WTC11 (cell line): ENCODE measurements at regions not wholly inside any gene's neighbourhood (a gene's known extent, or its start where the extent isn't known, plus 50 kb on each side); places are given as distances from the start of the nearest gene placed in this dataset.

Source experiments
- ATAC-seq: fragments of 200-7000 bp; cut with Tn5 transposase; 2 replicates; pipeline ENCODE4 v1.10.0; 2021; ENCODE audit warnings: mild to moderate bottlenecking, moderate library complexity
- CTCF ChIA-PET: fragments of 300-600 bp; sonication (Branson Sonifier 250); formaldehyde crosslinking; loops from one replicate; lab custom pipeline; 2021; ENCODE audit warnings: antibody characterized with exemption; lab: Charles Lee
- POLR2A ChIA-PET: fragments of 350-600 bp; sonication (Branson Sonifier 250); formaldehyde crosslinking; loops from one replicate; lab custom pipeline; 2021; ENCODE audit warnings: antibody characterized with exemption; lab: Charles Lee
- DNase-seq: peaks from one replicate; pipeline ENCODE4 v3.0.0; 2021; ENCODE audit warnings: low spot score
- H3K27ac Mint-ChIP-seq: 2 replicates; pipeline ENCODE4 v1.8.0; 2021; ENCODE audit warnings: mixed read lengths
- H3K27me3 Mint-ChIP-seq: 2 replicates; pipeline ENCODE4 v1.8.0; 2021; ENCODE audit warnings: low read depth, mild to moderate bottlenecking, moderate library complexity, mixed read lengths
- H3K36me3 Mint-ChIP-seq: 2 replicates; pipeline ENCODE4 v1.8.0; 2021; ENCODE audit warnings: mixed read lengths
- H3K4me1 Mint-ChIP-seq: 2 replicates; pipeline ENCODE4 v1.8.0; 2022; ENCODE audit warnings: mixed read lengths
- H3K4me3 Mint-ChIP-seq: 2 replicates; pipeline ENCODE4 v1.8.0; 2021; ENCODE audit warnings: mild to moderate bottlenecking, moderate library complexity, mixed read lengths
- H3K9me3 Mint-ChIP-seq: 2 replicates; pipeline ENCODE4 v1.8.0; 2021; ENCODE audit warnings: mixed read lengths
- ETV6 ChIP-seq: sonication (generic); formaldehyde crosslinking; IDR thresholded peaks from 2 replicates; pipeline ENCODE4 v1.8.1; 2022; ENCODE audit warnings: mild to moderate bottlenecking, missing genetic modification reagents
- GABPB1 ChIP-seq: sonication (generic); formaldehyde crosslinking; IDR thresholded peaks from 2 replicates; pipeline ENCODE4 v1.8.1; 2023; ENCODE audit warnings: mild to moderate bottlenecking, missing genetic modification reagents
- GRHL2 ChIP-seq: fragments of 250-450 bp; sonication (Bioruptor Pico); IDR thresholded peaks from 2 replicates; pipeline ENCODE4 v1.8.0; 2022; ENCODE audit warnings: mild to moderate bottlenecking, moderate library complexity; ENCODE audit not compliant: insufficient replicate concordance, severe bottlenecking
- IRF2 ChIP-seq: sonication (generic); formaldehyde crosslinking; IDR thresholded peaks from 2 replicates; pipeline ENCODE4 v1.8.0; 2022; ENCODE audit warnings: low read depth, missing genetic modification reagents, borderline replicate concordance
- JUN ChIP-seq: sonication (generic); formaldehyde crosslinking; IDR thresholded peaks from 2 replicates; pipeline ENCODE4 v1.8.0; 2023; ENCODE audit warnings: mild to moderate bottlenecking, missing genetic modification reagents
- KAT7 ChIP-seq: sonication (generic); formaldehyde crosslinking; IDR thresholded peaks from 2 replicates; pipeline ENCODE4 v1.8.1; 2023; ENCODE audit warnings: missing genetic modification reagents, mild to moderate bottlenecking, borderline replicate concordance
- NFE2L1 ChIP-seq: sonication (generic); formaldehyde crosslinking; IDR thresholded peaks from 2 replicates; pipeline ENCODE4 v1.8.1; 2023; ENCODE audit warnings: missing genetic modification reagents
- RELA ChIP-seq: sonication (generic); formaldehyde crosslinking; IDR thresholded peaks from 2 replicates; pipeline ENCODE4 v1.8.1; 2022; ENCODE audit warnings: missing genetic modification reagents, mild to moderate bottlenecking, borderline replicate concordance
- TP53 ChIP-seq: sonication (generic); formaldehyde crosslinking; IDR thresholded peaks from 2 replicates; pipeline ENCODE4 v1.8.1; 2023; ENCODE audit warnings: mild to moderate bottlenecking, missing genetic modification reagents
- ZBTB21 ChIP-seq: sonication (generic); formaldehyde crosslinking; IDR thresholded peaks from 2 replicates; pipeline ENCODE4 v1.8.1; 2023; ENCODE audit warnings: mild to moderate bottlenecking, missing genetic modification reagents, borderline replicate concordance
- ZNF423 ChIP-seq: fragments of 250-450 bp; sonication (Bioruptor Pico); IDR thresholded peaks from 2 replicates; pipeline ENCODE4 v2.1.2; 2022; ENCODE audit warnings: mild to moderate bottlenecking, moderate library complexity
- TF ChIP-seq, protein P1 (sequence below): sonication (generic); formaldehyde crosslinking; IDR thresholded peaks from 2 replicates; pipeline ENCODE4 v1.8.0; 2023; ENCODE audit warnings: missing genetic modification reagents
- TF ChIP-seq, protein P2 (sequence below): sonication (generic); formaldehyde crosslinking; IDR thresholded peaks from 2 replicates; pipeline ENCODE4 v1.8.1; 2023; ENCODE audit warnings: mild to moderate bottlenecking, missing genetic modification reagents
- TF ChIP-seq, protein P3 (sequence below): sonication (generic); formaldehyde crosslinking; IDR thresholded peaks from 2 replicates; pipeline ENCODE4 v1.8.0; 2023; ENCODE audit warnings: missing genetic modification reagents, mild to moderate bottlenecking, borderline replicate concordance
- TF ChIP-seq, protein P4 (sequence below): fragments of 250-450 bp; sonication (Bioruptor Pico); IDR thresholded peaks from 2 replicates; pipeline ENCODE4 v1.9.0; 2021; ENCODE audit warnings: mild to moderate bottlenecking
- TF ChIP-seq, protein P5 (sequence below): fragments of 250-450 bp; sonication (Bioruptor Pico); IDR thresholded peaks from 2 replicates; pipeline ENCODE4 v1.9.0; 2021; ENCODE audit warnings: moderate library complexity, mild to moderate bottlenecking, inconsistent platforms, borderline replicate concordance
- TF ChIP-seq, protein P6 (sequence below): sonication (generic); formaldehyde crosslinking; IDR thresholded peaks from 2 replicates; pipeline ENCODE4 v1.8.1; 2023; ENCODE audit warnings: mild to moderate bottlenecking, missing genetic modification reagents, borderline replicate concordance

DNA sequence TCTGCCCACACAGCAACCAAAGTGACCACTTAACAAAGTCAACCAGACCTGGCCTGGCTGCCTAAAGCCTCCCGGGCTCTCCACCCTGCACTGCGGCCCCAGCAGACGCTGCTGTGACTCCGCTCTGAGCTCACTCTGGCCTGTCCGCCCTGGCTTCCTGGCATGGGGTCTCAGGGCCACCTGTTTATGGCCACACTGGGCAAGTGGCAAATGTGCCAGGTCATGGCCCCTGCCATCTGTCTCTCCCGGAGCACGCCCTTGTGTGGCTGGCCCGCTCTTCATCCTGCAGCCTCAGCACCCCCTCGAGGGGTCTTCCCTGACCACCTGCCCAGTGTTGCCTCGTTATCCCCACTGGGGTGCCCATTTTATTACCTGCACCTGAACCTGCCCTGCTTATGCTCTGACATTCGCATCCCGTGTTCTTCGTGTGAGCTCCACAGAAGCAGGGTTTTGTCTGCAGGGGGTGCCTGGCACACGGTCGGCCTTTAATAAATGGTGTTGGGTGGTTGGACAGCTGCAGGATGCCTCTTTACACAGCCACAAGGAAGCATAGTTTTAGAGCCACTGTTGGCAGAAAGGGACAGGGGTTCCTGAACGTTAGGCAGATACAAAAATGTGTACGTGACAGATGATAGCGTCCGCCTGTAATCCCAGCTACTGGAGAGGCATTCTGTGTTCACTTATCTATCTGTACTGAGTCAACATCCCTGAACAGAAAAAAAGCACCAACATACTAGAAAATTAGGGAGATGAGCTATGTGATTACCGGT, 785.6 kb downstream of the TBC1D22A start (continued):
- TF ChIP-seq, protein P1, sequence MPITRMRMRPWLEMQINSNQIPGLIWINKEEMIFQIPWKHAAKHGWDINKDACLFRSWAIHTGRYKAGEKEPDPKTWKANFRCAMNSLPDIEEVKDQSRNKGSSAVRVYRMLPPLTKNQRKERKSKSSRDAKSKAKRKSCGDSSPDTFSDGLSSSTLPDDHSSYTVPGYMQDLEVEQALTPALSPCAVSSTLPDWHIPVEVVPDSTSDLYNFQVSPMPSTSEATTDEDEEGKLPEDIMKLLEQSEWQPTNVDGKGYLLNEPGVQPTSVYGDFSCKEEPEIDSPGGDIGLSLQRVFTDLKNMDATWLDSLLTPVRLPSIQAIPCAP (CRISPR knock-in tag): no peak
- TF ChIP-seq, protein P2, sequence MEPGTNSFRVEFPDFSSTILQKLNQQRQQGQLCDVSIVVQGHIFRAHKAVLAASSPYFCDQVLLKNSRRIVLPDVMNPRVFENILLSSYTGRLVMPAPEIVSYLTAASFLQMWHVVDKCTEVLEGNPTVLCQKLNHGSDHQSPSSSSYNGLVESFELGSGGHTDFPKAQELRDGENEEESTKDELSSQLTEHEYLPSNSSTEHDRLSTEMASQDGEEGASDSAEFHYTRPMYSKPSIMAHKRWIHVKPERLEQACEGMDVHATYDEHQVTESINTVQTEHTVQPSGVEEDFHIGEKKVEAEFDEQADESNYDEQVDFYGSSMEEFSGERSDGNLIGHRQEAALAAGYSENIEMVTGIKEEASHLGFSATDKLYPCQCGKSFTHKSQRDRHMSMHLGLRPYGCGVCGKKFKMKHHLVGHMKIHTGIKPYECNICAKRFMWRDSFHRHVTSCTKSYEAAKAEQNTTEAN (CRISPR knock-in tag): no peak
- TF ChIP-seq GRHL2: no peak
- TF ChIP-seq, protein P3, sequence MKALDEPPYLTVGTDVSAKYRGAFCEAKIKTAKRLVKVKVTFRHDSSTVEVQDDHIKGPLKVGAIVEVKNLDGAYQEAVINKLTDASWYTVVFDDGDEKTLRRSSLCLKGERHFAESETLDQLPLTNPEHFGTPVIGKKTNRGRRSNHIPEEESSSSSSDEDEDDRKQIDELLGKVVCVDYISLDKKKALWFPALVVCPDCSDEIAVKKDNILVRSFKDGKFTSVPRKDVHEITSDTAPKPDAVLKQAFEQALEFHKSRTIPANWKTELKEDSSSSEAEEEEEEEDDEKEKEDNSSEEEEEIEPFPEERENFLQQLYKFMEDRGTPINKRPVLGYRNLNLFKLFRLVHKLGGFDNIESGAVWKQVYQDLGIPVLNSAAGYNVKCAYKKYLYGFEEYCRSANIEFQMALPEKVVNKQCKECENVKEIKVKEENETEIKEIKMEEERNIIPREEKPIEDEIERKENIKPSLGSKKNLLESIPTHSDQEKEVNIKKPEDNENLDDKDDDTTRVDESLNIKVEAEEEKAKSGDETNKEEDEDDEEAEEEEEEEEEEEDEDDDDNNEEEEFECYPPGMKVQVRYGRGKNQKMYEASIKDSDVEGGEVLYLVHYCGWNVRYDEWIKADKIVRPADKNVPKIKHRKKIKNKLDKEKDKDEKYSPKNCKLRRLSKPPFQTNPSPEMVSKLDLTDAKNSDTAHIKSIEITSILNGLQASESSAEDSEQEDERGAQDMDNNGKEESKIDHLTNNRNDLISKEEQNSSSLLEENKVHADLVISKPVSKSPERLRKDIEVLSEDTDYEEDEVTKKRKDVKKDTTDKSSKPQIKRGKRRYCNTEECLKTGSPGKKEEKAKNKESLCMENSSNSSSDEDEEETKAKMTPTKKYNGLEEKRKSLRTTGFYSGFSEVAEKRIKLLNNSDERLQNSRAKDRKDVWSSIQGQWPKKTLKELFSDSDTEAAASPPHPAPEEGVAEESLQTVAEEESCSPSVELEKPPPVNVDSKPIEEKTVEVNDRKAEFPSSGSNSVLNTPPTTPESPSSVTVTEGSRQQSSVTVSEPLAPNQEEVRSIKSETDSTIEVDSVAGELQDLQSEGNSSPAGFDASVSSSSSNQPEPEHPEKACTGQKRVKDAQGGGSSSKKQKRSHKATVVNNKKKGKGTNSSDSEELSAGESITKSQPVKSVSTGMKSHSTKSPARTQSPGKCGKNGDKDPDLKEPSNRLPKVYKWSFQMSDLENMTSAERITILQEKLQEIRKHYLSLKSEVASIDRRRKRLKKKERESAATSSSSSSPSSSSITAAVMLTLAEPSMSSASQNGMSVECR: no peak
- TF ChIP-seq, protein P4, sequence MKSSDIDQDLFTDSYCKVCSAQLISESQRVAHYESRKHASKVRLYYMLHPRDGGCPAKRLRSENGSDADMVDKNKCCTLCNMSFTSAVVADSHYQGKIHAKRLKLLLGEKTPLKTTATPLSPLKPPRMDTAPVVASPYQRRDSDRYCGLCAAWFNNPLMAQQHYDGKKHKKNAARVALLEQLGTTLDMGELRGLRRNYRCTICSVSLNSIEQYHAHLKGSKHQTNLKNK: no peak
- TF ChIP-seq, protein P5, sequence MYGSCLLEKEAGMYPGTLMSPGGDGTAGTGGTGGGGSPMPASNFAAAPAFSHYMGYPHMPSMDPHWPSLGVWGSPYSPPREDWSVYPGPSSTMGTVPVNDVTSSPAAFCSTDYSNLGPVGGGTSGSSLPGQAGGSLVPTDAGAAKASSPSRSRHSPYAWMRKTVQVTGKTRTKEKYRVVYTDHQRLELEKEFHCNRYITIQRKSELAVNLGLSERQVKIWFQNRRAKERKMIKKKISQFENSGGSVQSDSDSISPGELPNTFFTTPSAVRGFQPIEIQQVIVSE (CRISPR knock-in tag): no peak
- TF ChIP-seq GABPB1 (CRISPR knock-in tag): no peak
- no peak for TF ChIP-seq TP53 (CRISPR knock-in tag)
- no peak for TF ChIP-seq IRF2 (CRISPR knock-in tag)

DNA sequence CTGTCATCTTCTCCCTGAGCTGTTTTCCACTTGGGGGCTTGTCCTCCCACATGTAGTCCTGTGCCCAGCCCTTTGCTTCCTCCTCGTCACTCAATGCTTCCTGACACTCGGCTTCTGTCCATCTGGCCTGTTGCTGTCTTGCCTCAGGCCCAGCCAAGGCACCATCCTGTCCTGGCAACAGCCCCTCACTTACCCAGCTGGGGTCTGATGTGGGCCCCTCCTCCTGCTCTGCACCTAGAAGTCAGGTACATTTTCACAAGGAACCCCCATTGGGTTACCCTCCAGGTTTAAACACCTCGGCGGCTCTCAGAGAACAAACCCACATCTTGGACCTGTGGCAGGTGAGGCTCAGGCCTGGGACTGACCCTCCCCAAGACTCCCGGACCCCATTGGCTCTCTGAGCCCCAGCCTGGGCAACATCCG, 784.8 kb downstream of the TBC1D22A start:
- Mint-ChIP-seq H3K27ac (no peak overlapping the region), H3K9me3 (peaks cover 39% of the 10 kb centered on the region), H3K4me3 (no peak overlapping the region), H3K36me3 (peaks cover 10% of the 10 kb centered on the region; the same call in 1 of the 2 replicates), H3K4me1 (peaks cover 8% of the 10 kb centered on the region), H3K27me3 (peaks cover 4% of the 10 kb centered on the region)
- TF ChIP-seq NFE2L1 (CRISPR knock-in tag) (no peak), ZNF423 (CRISPR knock-in tag) (no peak), JUN (CRISPR knock-in tag) (no peak), ETV6 (no peak), KAT7 (CRISPR knock-in tag) (no peak), ZBTB21 (no peak), RELA (CRISPR knock-in tag) (no peak)
- TF ChIP-seq, protein P6, sequence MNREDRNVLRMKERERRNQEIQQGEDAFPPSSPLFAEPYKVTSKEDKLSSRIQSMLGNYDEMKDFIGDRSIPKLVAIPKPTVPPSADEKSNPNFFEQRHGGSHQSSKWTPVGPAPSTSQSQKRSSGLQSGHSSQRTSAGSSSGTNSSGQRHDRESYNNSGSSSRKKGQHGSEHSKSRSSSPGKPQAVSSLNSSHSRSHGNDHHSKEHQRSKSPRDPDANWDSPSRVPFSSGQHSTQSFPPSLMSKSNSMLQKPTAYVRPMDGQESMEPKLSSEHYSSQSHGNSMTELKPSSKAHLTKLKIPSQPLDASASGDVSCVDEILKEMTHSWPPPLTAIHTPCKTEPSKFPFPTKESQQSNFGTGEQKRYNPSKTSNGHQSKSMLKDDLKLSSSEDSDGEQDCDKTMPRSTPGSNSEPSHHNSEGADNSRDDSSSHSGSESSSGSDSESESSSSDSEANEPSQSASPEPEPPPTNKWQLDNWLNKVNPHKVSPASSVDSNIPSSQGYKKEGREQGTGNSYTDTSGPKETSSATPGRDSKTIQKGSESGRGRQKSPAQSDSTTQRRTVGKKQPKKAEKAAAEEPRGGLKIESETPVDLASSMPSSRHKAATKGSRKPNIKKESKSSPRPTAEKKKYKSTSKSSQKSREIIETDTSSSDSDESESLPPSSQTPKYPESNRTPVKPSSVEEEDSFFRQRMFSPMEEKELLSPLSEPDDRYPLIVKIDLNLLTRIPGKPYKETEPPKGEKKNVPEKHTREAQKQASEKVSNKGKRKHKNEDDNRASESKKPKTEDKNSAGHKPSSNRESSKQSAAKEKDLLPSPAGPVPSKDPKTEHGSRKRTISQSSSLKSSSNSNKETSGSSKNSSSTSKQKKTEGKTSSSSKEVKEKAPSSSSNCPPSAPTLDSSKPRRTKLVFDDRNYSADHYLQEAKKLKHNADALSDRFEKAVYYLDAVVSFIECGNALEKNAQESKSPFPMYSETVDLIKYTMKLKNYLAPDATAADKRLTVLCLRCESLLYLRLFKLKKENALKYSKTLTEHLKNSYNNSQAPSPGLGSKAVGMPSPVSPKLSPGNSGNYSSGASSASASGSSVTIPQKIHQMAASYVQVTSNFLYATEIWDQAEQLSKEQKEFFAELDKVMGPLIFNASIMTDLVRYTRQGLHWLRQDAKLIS (CRISPR knock-in tag): no peak
- CTCF ChIA-PET: no interaction called here
- ATAC-seq (no peak), DNase-seq (no peak)
- POLR2A ChIA-PET: no interaction called here
